ENCODE measurements at regions not wholly inside any gene's neighbourhood (a gene's known extent, or its start where the extent isn't known, plus 50 kb on each side); places are given as distances from the start of the nearest gene placed in this dataset.

- Mint-ChIP-seq H3K36me3 (peaks cover 0 to 46% (median 24%) of the 10 kb centered on the region in 5 donors), H3K4me1 (peaks cover 66 to 94% (median 88%) of the 10 kb centered on the region in 7 donors), H3K9me3 (peaks cover 0 to 3% (median 0%) of the 10 kb centered on the region in 11 donors), H3K27me3 (no peaks in the 10 kb centered on the region), H3K4me3 (peak overlapping the region; percentile 81 to 100 (median 94)), H3K27ac (peak overlapping the region; percentile 93 to 100 (median 98))
- Histone ChIP-seq H3K36me3 (ENCODE audit: control insufficient read depth in 2 of 3, insufficient read depth in 3 of 3, low read length in 3 of 3) (peaks cover 0 to 14% (median 5%) of the 10 kb centered on the region in 3 experiments), H3K27me3 (ENCODE audit: control insufficient read depth in 2 of 2, insufficient read depth in 2 of 2, low read length in 2 of 2) (no peaks in the 10 kb centered on the region), H3K27ac (ENCODE audit: low read depth, low read length) (peak overlapping the region; percentile 92), H3K4me3 (ENCODE audit: low read length) (peak overlapping the region; percentile 33), H3K4me1 (ENCODE audit: control insufficient read depth in 2 of 2, insufficient read depth in 2 of 2, low read length in 2 of 2) (peaks cover 88 to 90% of the 10 kb centered on the region in 2 donors), H3K9me3 (ENCODE audit: control insufficient read depth in 2 of 3, low read length in 3 of 3) (no peaks in the 10 kb centered on the region)
- ChIA-PET POLR2A (interaction anchor here (0.7 to 11.7 kb wide), 9 partner anchors 11 to 87 kb away, joined by 3 to 678 read pairs (median 15); no protein-coding TSS in a partner anchor), CTCF (interaction anchor here (1.1 kb wide), 1 partner anchor 61 kb away, joined by 3 read pairs; no protein-coding TSS in a partner anchor)
- ATAC-seq (peak; percentile 12), DNase-seq (peak in 4 of 9 donors; percentile 38 to 54 (median 49))
- intact Hi-C loops (cut with micrococcal nuclease) = loop anchor here in 1 of 2 donors (1.0 kb wide), 4 partner anchors 8 to 130 kb away; no protein-coding TSS in a partner anchor
Observed at GRCh38 chr17:77462090-77462489, 321.3 kb downstream of the SEC14L1 start.

GRCh38 chr17:77462553-77463497 is 322.1 kb downstream of the SEC14L1 start:
- H3K27ac Mint-ChIP-seq = peak overlapping the region; percentile 88 to 100 (median 98)
- no peaks in the 10 kb centered on the region for H3K27me3 ChIP-seq (ENCODE audit: control insufficient read depth in 2 of 2, insufficient read depth in 2 of 2, low read length in 2 of 2)
- H3K4me3 Mint-ChIP-seq = peak overlapping the region; percentile 80 to 100 (median 94)
- ChIA-PET CTCF (interaction anchor here (0.6 to 1.5 kb wide), 5 partner anchors 8 to 129 kb away, joined by 3 to 4 read pairs (median 3); no protein-coding TSS in a partner anchor), POLR2A (interaction anchor here (0.7 to 11.7 kb wide), 12 partner anchors 11 to 132 kb away, joined by 3 to 678 read pairs (median 5); no protein-coding TSS in a partner anchor)
- peaks cover 90% of the 10 kb centered on the region in 2 donors for H3K4me1 ChIP-seq (ENCODE audit: control insufficient read depth in 2 of 2, insufficient read depth in 2 of 2, low read length in 2 of 2)
- H3K9me3 ChIP-seq (ENCODE audit: control insufficient read depth in 2 of 3, low read length in 3 of 3) = no peaks in the 10 kb centered on the region
- H3K9me3 Mint-ChIP-seq = peaks cover 0 to 3% (median 0%) of the 10 kb centered on the region in 11 donors
- peaks cover 0 to 40% (median 24%) of the 10 kb centered on the region in 5 donors for H3K36me3 Mint-ChIP-seq
- peak overlapping the region; percentile 33 for H3K4me3 ChIP-seq (ENCODE audit: low read length)
- intact Hi-C loops (cut with micrococcal nuclease) = loop anchor here in 1 of 2 donors (1.0 kb wide), 4 partner anchors 9 to 131 kb away; no protein-coding TSS in a partner anchor
- H3K27ac ChIP-seq (ENCODE audit: low read depth, low read length) = peak overlapping the region; percentile 92
- DNase-seq (no peak), ATAC-seq (no peak)
- peaks cover 69 to 96% (median 86%) of the 10 kb centered on the region in 7 donors for H3K4me1 Mint-ChIP-seq
- peaks cover 0 to 16% (median 6%) of the 10 kb centered on the region in 3 experiments for H3K36me3 ChIP-seq (ENCODE audit: control insufficient read depth in 2 of 3, insufficient read depth in 3 of 3, low read length in 3 of 3)
- H3K27me3 Mint-ChIP-seq = no peaks in the 10 kb centered on the region

DNA sequence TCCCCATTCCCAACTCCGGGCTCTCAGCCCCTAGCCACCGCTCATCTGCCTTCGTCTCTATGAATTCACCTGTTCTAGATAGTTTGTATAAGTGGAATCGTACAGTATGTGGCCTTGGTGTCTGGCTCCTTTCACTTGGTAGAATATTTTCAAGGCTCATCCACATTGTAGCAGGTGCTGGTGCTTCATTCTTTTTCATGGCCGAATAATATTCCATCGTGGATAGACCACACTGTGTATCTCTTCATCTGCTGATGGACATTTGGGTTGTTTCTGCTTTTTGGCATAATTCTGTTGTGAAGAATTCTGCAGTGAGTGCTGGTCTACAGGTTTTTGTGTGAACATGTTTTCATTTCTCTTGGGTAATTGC is 324.2 kb downstream of the SEC14L1 start:
- peak overlapping the region; percentile 79 to 87 (median 84) for H3K4me3 Mint-ChIP-seq
- H3K27ac ChIP-seq (ENCODE audit: low read depth, low read length) = peak overlapping the region; percentile 64
- peaks cover 0 to 27% (median 11%) of the 10 kb centered on the region in 3 experiments for H3K36me3 ChIP-seq (ENCODE audit: control insufficient read depth in 2 of 3, insufficient read depth in 3 of 3, low read length in 3 of 3)
- H3K9me3 Mint-ChIP-seq = peaks cover 0 to 4% (median 0%) of the 10 kb centered on the region in 11 donors
- peak overlapping the region; percentile 50 for H3K4me3 ChIP-seq (ENCODE audit: low read length)
- no peaks in the 10 kb centered on the region for H3K9me3 ChIP-seq (ENCODE audit: control insufficient read depth in 2 of 3, low read length in 3 of 3)
- CTCF ChIA-PET = interaction anchor here (0.8 to 1.6 kb wide), 4 partner anchors 30 to 65 kb away, joined by 4 to 8 read pairs (median 4); no protein-coding TSS in a partner anchor
- H3K27me3 ChIP-seq (ENCODE audit: control insufficient read depth in 2 of 2, insufficient read depth in 2 of 2, low read length in 2 of 2) = no peaks in the 10 kb centered on the region
- peaks cover 88 to 90% of the 10 kb centered on the region in 2 donors for H3K4me1 ChIP-seq (ENCODE audit: control insufficient read depth in 2 of 2, insufficient read depth in 2 of 2, low read length in 2 of 2)
- DNase-seq = no peak
- intact Hi-C loops (cut with micrococcal nuclease) = loop anchor here (1.0 to 5.0 kb wide), 7 partner anchors 8 to 468 kb away; no protein-coding TSS in a partner anchor
- peaks cover 3 to 43% (median 39%) of the 10 kb centered on the region in 5 donors for H3K36me3 Mint-ChIP-seq
- ATAC-seq = no peak
- H3K27me3 Mint-ChIP-seq = no peaks in the 10 kb centered on the region
- H3K4me1 Mint-ChIP-seq = peaks cover 71 to 96% (median 86%) of the 10 kb centered on the region in 7 donors
- POLR2A ChIA-PET = interaction anchor here (1.1 to 11.7 kb wide), 8 partner anchors 7 to 84 kb away, joined by 5 to 678 read pairs (median 6); no protein-coding TSS in a partner anchor
- peak overlapping the region; percentile 88 to 100 (median 94) for H3K27ac Mint-ChIP-seq

- peak overlapping the region; percentile 64 for H3K27ac ChIP-seq (ENCODE audit: low read depth, low read length)
- Mint-ChIP-seq H3K4me3 (peak overlapping the region; percentile 79 to 87 (median 84)), H3K27me3 (no peaks in the 10 kb centered on the region), H3K27ac (peak overlapping the region; percentile 88 to 100 (median 94)), H3K36me3 (peaks cover 9 to 48% (median 44%) of the 10 kb centered on the region in 5 donors), H3K4me1 (peaks cover 74 to 96% (median 86%) of the 10 kb centered on the region in 7 donors), H3K9me3 (peaks cover 0 to 9% (median 0%) of the 10 kb centered on the region in 11 donors)
- peak overlapping the region; percentile 54 for H3K4me3 ChIP-seq (ENCODE audit: low read length)
- peak; percentile 97 for ATAC-seq
- intact Hi-C loops (cut with micrococcal nuclease) = loop anchor here (1.0 to 5.0 kb wide), 7 partner anchors 8 to 468 kb away; no protein-coding TSS in a partner anchor
- H3K4me1 ChIP-seq (ENCODE audit: control insufficient read depth in 2 of 2, insufficient read depth in 2 of 2, low read length in 2 of 2) = peaks cover 88 to 90% of the 10 kb centered on the region in 2 donors
- H3K9me3 ChIP-seq (ENCODE audit: control insufficient read depth in 2 of 3, low read length in 3 of 3) = no peaks in the 10 kb centered on the region
- POLR2A ChIA-PET = interaction anchor here (0.6 to 11.7 kb wide), 15 partner anchors 8 to 432 kb away, joined by 3 to 678 read pairs (median 5); no protein-coding TSS in a partner anchor
- CTCF ChIA-PET = interaction anchor here (0.6 to 1.6 kb wide), 6 partner anchors 30 to 65 kb away, joined by 3 to 8 read pairs (median 4); no protein-coding TSS in a partner anchor
- peak in 8 of 9 donors; percentile 67 to 89 (median 87) for DNase-seq
- H3K27me3 ChIP-seq (ENCODE audit: control insufficient read depth in 2 of 2, insufficient read depth in 2 of 2, low read length in 2 of 2) = no peaks in the 10 kb centered on the region
- H3K36me3 ChIP-seq (ENCODE audit: control insufficient read depth in 2 of 3, insufficient read depth in 3 of 3, low read length in 3 of 3) = peaks cover 0 to 33% (median 11%) of the 10 kb centered on the region in 3 experiments
Observed at GRCh38 chr17:77465358-77466041, 324.7 kb downstream of the SEC14L1 start.

DNA sequence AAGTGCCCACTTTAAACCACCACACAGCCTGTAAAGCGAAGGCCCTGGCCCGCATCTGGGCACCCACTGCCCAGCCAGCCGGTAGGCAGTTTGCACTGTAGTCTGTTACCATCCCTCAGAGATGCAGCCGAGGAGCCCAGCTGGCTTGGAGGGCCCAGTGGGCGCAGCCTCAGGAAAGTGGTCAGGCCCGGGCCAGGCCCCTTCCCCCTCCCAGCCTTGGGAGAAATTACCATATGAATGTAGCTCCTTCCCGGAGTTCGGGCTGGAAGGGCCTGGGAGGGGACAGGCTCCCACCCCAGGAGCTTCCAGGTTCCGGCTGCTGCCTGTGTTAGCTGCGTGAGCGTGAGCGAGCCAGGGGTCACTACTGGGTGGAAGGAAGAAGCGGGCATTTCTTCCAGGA is 325.4 kb downstream of the SEC14L1 start:
- CTCF ChIA-PET = interaction anchor here (0.7 to 1.6 kb wide), 5 partner anchors 31 to 66 kb away, joined by 3 to 8 read pairs (median 4); no protein-coding TSS in a partner anchor
- Mint-ChIP-seq H3K4me1 (peaks cover 76 to 96% (median 88%) of the 10 kb centered on the region in 7 donors), H3K9me3 (peaks cover 0 to 10% (median 0%) of the 10 kb centered on the region in 11 donors), H3K4me3 (peak overlapping the region; percentile 79 to 87 (median 84)), H3K27me3 (no peaks in the 10 kb centered on the region), H3K36me3 (peaks cover 10 to 51% (median 47%) of the 10 kb centered on the region in 5 donors), H3K27ac (peak overlapping the region; percentile 88 to 100 (median 94))
- Histone ChIP-seq H3K4me3 (ENCODE audit: low read length) (peak overlapping the region; percentile 54), H3K27me3 (ENCODE audit: control insufficient read depth in 2 of 2, insufficient read depth in 2 of 2, low read length in 2 of 2) (no peaks in the 10 kb centered on the region), H3K9me3 (ENCODE audit: control insufficient read depth in 2 of 3, low read length in 3 of 3) (no peaks in the 10 kb centered on the region), H3K36me3 (ENCODE audit: control insufficient read depth in 2 of 3, insufficient read depth in 3 of 3, low read length in 3 of 3) (peaks cover 0 to 39% (median 11%) of the 10 kb centered on the region in 3 experiments), H3K4me1 (ENCODE audit: control insufficient read depth in 2 of 2, insufficient read depth in 2 of 2, low read length in 2 of 2) (peaks cover 90 to 92% of the 10 kb centered on the region in 2 donors), H3K27ac (ENCODE audit: low read depth, low read length) (peak overlapping the region; percentile 64)
- POLR2A ChIA-PET = interaction anchor here (0.5 to 11.7 kb wide), 17 partner anchors 9 to 433 kb away, joined by 3 to 678 read pairs (median 5); no protein-coding TSS in a partner anchor
- no peak for ATAC-seq
- intact Hi-C loops (cut with micrococcal nuclease) = loop anchor here in 1 of 2 donors (5.0 kb wide), 2 partner anchors 34 to 469 kb away; no protein-coding TSS in a partner anchor
- DNase-seq = no peak
